ENCODE measurements at regions not wholly inside any gene's neighbourhood (a gene's known extent, or its start where the extent isn't known, plus 50 kb on each side); places are given as distances from the start of the nearest gene placed in this dataset.

GRCh38 chr12:94094700-94095099, 53.7 kb upstream of the PLXNC1 start:
- TF ChIP-seq CTCF (IDR thresholded peaks at IDR 0.05) (no peak), POLR2A (IDR thresholded peaks at IDR 0.05) (no peak)

Data from lower leg skin (tissue), 3 donors.